H1 (cell line): ENCODE measurements at regions not wholly inside any gene's neighbourhood (a gene's known extent, or its start where the extent isn't known, plus 50 kb on each side); places are given as distances from the start of the nearest gene placed in this dataset.

Experiments
- CEBPB ChIP-seq: IDR thresholded peaks from 2 replicates; pipeline ENCODE4 v1.6.1; 2012; ENCODE audit warnings: low read depth, low read length
- CTCF ChIP-seq, 3 experiments: IDR thresholded peaks; 1 replicate in 2 of 3; 2 replicates in 1 of 3; pipeline versions ENCODE4 v1.5.1 to v1.6.1; 2011; ENCODE audit warnings: low read length in 3 of 3, mild to moderate bottlenecking in 3 of 3, inconsistent platforms in 2 of 3, low read depth in 1 of 3, moderate library complexity in 1 of 3; ENCODE audit not compliant: insufficient read depth in 1 of 3; ENCODE audit errors: control extremely low read depth in 1 of 3
- EZH2 ChIP-seq: fragments of 200-600 bp; sonication (generic); IDR thresholded peaks from 2 replicates; pipeline ENCODE4 v1.7.1; 2012; ENCODE audit warnings: low read depth, mild to moderate bottlenecking, moderate library complexity, low read length, inconsistent platforms; ENCODE audit not compliant: severe bottlenecking
- KDM1A ChIP-seq: fragments of 200-600, 300-600 bp; sonication (generic); IDR thresholded peaks from 2 replicates; pipeline ENCODE4 v1.7.1; 2016; ENCODE audit warnings: mild to moderate bottlenecking, low read length, borderline replicate concordance
- MAX ChIP-seq: IDR thresholded peaks from 2 replicates; pipeline ENCODE4 v1.6.1; 2012; ENCODE audit warnings: inconsistent platforms
- POLR2AphosphoS5 ChIP-seq: IDR thresholded peaks from 2 replicates; pipeline ENCODE4 v1.6.1; 2011; ENCODE audit warnings: low read depth, low read length
- SP2 ChIP-seq: IDR thresholded peaks from 2 replicates; pipeline ENCODE4 v1.6.1; 2012; ENCODE audit warnings: mild to moderate bottlenecking, low read length, inconsistent platforms
- SUZ12 ChIP-seq: fragments of 200-600 bp; sonication (generic); IDR thresholded peaks from 2 replicates; pipeline ENCODE4 v1.6.1; 2012; ENCODE audit warnings: mild to moderate bottlenecking, inconsistent platforms, low read length, moderate library complexity, mixed read lengths
- TAF1 ChIP-seq: IDR thresholded peaks from 2 replicates; pipeline ENCODE4 v1.6.1; 2011; ENCODE audit warnings: mild to moderate bottlenecking, low read depth, low read length
- ZNF274 ChIP-seq: IDR thresholded peaks from 2 replicates; pipeline ENCODE4 v1.7.0; 2012; ENCODE audit warnings: low read length, borderline replicate concordance; ENCODE audit errors: extremely low read depth

GRCh38 chr2:107711941-107712340 is 114.8 kb upstream of the RGPD4 start:
- no peak for TF ChIP-seq TAF1
- TF ChIP-seq POLR2AphosphoS5 = no peak
- no peak for TF ChIP-seq SUZ12
- TF ChIP-seq EZH2 = no peak
- TF ChIP-seq ZNF274 = no peak
- TF ChIP-seq CTCF (IDR thresholded peaks at IDR 0.05; ENCODE audit: control extremely low read depth in 1 of 3, insufficient read depth in 1 of 3, low read depth in 1 of 3, low read length in 3 of 3) = no peak
- TF ChIP-seq MAX = no peak
- no peak for TF ChIP-seq KDM1A
- no peak for TF ChIP-seq CEBPB
- TF ChIP-seq SP2 = no peak
